NCI-H524 (cell line): ENCODE measurements at regions not wholly inside any gene's neighbourhood (a gene's known extent, or its start where the extent isn't known, plus 50 kb on each side); places are given as distances from the start of the nearest gene placed in this dataset.
"Not testable (repeated sequence)": the region's sequence is repeated elsewhere in the genome, so short reads cannot be mapped to it uniquely, and the experiment has no call there.

Source experiments
- DNase-seq, 2 experiments: peaks; one replicate each; lab custom pipeline; 2025; lab: John Stamatoyannopoulos, UW

- DNase-seq = peak in 1 of 2 experiments; percentile 4
These were observed 164.4 kb upstream of the LRIG3 start for GRCh38 chr12:59084511-59085375.

- no peak for DNase-seq
These were observed 162.6 kb upstream of the LRIG3 start for GRCh38 chr12:59082952-59083351.

DNA sequence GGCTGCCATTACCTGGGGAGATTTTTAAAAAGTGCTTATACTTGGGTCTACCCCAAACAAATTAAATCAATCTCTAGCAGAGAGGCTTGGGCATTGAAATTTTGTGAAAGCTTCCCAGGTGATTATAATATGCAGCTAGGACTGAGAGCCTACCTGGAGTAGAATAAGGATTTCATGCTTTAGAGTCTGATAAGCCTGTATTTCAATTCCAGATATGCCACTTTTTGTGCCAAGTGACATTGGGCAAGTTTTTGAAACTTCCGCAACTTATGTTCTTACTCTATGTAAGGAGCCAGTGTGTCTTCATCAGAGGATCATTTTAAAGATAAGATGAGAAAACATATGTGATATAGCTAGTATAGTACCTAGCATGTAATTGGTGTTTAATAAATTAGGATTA, 159.8 kb upstream of the LRIG3 start:
- DNase-seq = no peak

- no peak for DNase-seq
These were observed 159.2 kb upstream of the LRIG3 start for GRCh38 chr12:59079472-59079871.

- no peak for DNase-seq
These were observed 158.7 kb upstream of the LRIG3 start for GRCh38 chr12:59079002-59079401.

- DNase-seq = no peak
These were observed 157.5 kb upstream of the LRIG3 start for GRCh38 chr12:59077575-59078426.

GRCh38 chr12:59077153-59077552, 156.8 kb upstream of the LRIG3 start:
- no peak for DNase-seq

GRCh38 chr12:59076622-59077021, 156.3 kb upstream of the LRIG3 start:
- DNase-seq = no peak

GRCh38 chr12:59075968-59076490, 155.7 kb upstream of the LRIG3 start:
- DNase-seq = no peak

DNA sequence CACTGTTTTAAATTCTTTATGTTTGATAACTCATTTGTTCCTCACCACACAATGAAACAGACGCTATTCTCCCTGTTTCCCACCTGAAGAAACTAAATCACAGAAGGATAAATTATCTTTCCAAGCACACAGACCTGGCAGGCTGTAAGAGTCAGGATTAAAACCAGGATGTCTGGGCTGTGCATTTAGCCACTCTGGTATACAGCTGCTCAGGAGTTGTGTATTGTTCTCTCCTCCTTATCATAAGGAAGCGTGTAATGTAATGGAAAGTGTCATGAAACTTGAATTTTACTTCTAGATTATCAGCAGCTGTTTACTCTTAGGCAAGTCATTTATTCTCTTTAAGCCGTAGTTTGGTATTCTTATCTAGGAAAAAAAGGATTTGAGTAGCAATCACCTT, 154.8 kb upstream of the LRIG3 start:
- no peak for DNase-seq

- DNase-seq = peak in 1 of 2 experiments; percentile 38
These were observed 150.1 kb upstream of the LRIG3 start for GRCh38 chr12:59070322-59070933.

- no peak for DNase-seq
These were observed 149.2 kb upstream of the LRIG3 start for GRCh38 chr12:59069516-59069915.

DNA sequence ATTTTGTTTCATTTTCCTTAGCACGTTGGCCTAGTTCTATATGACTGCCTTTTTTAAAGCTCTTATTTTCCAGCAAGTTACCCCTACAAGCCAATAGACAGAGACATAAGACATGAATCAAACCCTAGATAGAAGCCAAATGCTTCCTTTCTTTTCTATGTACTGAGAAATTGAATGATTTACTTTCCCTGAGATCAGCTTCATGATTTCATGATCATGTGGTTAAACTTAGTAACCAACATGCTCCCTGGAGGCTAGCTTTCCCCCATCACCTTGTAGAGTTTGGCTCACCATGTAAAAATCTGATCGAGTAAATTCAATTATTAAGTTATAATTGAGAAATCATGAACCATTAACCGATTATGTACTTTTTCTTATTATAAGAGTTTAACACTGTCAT, 148.1 kb upstream of the LRIG3 start:
- DNase-seq = no peak

- no peak for DNase-seq
These were observed 146.8 kb upstream of the LRIG3 start for GRCh38 chr12:59067083-59067482.

DNA sequence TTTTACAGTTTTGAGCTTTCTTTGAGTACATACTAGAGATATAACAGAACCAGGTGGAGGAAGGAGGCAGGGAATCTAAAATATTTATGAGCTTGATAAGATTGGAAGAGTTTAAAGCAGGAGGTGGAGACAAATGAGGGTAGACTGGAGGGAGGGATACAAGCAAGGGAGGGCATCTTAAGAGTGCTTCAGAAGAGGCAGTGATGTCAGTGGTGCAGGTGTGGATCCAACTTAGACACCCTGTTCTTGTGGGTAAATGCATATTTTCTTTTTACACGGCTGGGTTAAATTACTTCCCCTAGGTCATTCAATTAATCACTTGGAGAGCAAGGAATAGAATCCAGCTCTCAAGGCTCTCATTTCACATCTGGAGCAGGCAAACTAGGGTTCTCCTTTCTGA, 146.1 kb upstream of the LRIG3 start:
- DNase-seq = no peak

DNA sequence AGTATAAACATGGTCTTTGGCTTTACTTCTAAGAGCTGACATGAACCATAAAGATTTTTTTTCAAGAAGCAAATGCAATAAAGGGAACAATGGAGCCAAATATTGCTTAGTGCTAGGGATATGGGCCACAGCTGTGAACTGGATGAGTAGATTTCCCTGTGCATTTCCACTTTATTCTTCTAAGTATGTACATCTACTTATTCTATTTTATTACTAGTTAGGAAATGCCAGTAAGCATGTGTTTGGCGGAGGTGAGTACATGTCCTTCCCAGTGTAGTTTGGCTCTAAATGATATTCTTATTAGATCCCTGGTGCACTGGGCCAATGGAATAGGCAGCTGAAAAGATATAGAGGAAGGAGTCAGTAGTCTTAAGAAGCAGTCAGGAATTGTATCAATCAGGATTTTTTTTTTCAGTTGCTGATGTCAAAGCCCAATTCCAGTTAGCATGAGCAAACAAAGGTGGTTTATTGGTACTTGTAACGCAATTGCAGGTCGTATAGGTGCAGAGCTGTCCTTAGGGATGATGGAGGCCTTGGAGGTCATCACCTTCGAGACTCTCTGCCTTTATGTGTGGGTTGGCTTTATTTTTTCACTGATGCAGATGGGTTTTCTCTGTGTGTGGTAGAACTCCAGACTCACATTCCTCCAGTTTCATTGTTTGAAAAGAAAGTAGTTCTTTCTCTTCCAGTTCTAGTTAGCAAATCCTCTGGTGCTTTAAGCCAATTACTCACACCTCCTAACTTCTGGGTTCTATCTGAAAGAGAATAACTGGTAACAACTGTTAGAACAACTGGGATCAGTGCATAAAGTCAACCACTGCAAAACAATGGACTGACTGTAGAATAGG, 139.0 kb upstream of the LRIG3 start:
- DNase-seq = no peak

DNA sequence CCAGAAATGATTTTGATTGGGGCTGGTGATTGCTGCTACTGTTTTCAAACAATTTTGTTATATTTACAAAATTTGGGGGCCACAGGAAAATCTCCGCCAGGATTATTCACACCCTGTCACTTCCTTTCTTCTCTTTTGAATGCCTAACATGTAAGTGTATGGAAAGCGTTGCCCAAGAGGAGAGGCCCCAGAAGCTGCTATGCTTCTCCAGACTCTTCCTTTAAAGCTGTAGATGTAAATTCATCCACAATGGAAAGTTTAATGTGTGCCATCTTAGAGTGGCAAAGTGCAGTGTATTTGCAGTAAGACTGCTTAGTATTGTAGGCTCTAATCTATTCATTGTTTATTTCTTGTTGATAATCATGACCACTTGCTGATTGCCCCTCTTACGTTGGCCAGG, 136.7 kb upstream of the LRIG3 start:
- DNase-seq = no peak

DNA sequence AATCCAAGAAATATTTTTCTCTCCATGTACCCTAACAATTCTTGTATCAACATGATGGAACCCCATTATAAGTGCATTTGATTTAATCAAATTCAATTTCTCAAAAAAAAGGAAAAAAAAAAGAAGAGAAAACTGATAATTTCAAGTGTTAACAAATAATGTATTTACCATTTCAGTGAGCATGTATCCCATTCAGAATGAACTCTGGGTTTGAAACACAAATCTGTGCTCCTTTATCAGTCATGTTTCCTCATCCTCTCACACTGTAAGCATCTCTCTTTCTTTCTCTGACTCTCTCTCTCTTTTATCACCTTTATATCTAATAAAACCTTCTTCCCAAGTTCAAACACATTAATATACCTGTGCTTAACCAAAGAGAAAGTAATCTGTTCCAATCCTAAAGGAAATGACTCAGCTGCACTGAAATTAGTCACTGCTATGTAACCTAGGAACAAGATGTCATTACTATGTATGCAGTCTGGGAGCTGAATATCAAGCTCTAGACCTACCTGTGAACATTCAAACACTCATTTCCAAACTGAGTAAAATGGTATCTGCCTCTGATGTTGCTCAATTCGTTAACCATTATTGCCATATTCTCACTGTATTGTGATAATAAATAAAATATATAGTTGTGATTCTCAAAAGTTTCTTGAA, 135.0 kb upstream of the LRIG3 start:
- DNase-seq = no peak

GRCh38 chr12:59053266-59053899, 133.1 kb upstream of the LRIG3 start:
- DNase-seq = not testable (repeated sequence)

- no peak for DNase-seq
These were observed 126.6 kb upstream of the LRIG3 start for GRCh38 chr12:59046763-59047534.
